Right lobe of liver (tissue), 6 donors: ENCODE measurements at regions not wholly inside any gene's neighbourhood (a gene's known extent, or its start where the extent isn't known, plus 50 kb on each side); places are given as distances from the start of the nearest gene placed in this dataset.
"Not testable (repeated sequence)": the region's sequence is repeated elsewhere in the genome, so short reads cannot be mapped to it uniquely, and the experiment has no call there.

Experiments used
- ATAC-seq, 4 donors: fragments of 200-7000 bp; cut with Tn5 transposase; one replicate each; pipeline ENCODE4 v1.9.1; 2020; ENCODE audit warnings: mild to moderate bottlenecking in 4 of 4, moderate library complexity in 4 of 4
- DNase-seq, 3 donors: peaks; one replicate each; pipeline ENCODE4 v3.0.0-alpha.2; 2020
- H3K27ac ChIP-seq, 3 donors: fragments of 200-600 bp; one replicate each; pipeline ENCODE4 v1.8.0; 2022
- H3K27me3 ChIP-seq, 2 donors: fragments of 200-600 bp; one replicate each; pipeline ENCODE4 v1.8.0; 2022
- H3K36me3 ChIP-seq, 4 donors: fragments of 200-600 bp; sonication (generic) in 1 of 4; one replicate each; pipeline versions ENCODE4 v1.5.1 to v1.8.0; 2017 to 2022; ENCODE audit warnings: control low read depth in 1 of 4
- H3K4me1 ChIP-seq, 4 donors: fragments of 200-600 bp; sonication (generic) in 1 of 4; one replicate each; pipeline versions ENCODE4 v1.5.1 to v1.8.0; 2017 to 2022; ENCODE audit warnings: control low read depth in 1 of 4
- H3K4me3 ChIP-seq, 3 donors: fragments of 200-600 bp; one replicate each; pipeline ENCODE4 v1.8.0; 2022
- H3K9me3 ChIP-seq, 4 donors: fragments of 200-600 bp; sonication (generic) in 1 of 4; one replicate each; pipeline versions ENCODE4 v1.5.1 to v1.8.0; 2017 to 2022; ENCODE audit warnings: control low read depth in 1 of 4
- POLR2A ChIP-seq: fragments of 450-650 bp; IDR thresholded peaks from one replicate; pipeline ENCODE4 v1.6.1; 2017; ENCODE audit warnings: antibody characterized with exemption, mild to moderate bottlenecking
- WGBS: methylation state at CpG from one replicate; pipeline ENCODE4 v1.1.6; 2018; ENCODE audit warnings: low coverage, low lambda C conversion rate; ENCODE audit not compliant: insufficient coverage; ENCODE audit errors: missing lambda C conversion rate; 5-methylcytosine and 5-hydroxymethylcytosine counted together
- intact Hi-C, 2 donors: fragments of 100-400 bp; cut with DNase I; formaldehyde crosslinking; loops; one replicate each; pipeline versions ENCODE4 v1.11.2 to v1.14.1; 2022
- TF ChIP-seq, protein P1 (sequence below), 4 donors: fragments of 200-600 bp in 3 of 4; fragments of 450-650 bp in 1 of 4; IDR thresholded peaks; one replicate each; pipeline versions ENCODE4 v1.5.1 to v1.8.0; 2016 to 2022; ENCODE audit warnings: antibody characterized with exemption in 4 of 4, mild to moderate bottlenecking in 2 of 4
- donor health status: DM: no; HTN: yes; CAD: no.
- donor health status: DM: no; HTN: no; CAD: no.
- donor health status: DM: no; HTN: no; CAD: no.
- donor health status: DM: no; HTN: yes; CAD: no.
- donor health status: DM: no; HTN: yes; CAD: no.

DNA sequence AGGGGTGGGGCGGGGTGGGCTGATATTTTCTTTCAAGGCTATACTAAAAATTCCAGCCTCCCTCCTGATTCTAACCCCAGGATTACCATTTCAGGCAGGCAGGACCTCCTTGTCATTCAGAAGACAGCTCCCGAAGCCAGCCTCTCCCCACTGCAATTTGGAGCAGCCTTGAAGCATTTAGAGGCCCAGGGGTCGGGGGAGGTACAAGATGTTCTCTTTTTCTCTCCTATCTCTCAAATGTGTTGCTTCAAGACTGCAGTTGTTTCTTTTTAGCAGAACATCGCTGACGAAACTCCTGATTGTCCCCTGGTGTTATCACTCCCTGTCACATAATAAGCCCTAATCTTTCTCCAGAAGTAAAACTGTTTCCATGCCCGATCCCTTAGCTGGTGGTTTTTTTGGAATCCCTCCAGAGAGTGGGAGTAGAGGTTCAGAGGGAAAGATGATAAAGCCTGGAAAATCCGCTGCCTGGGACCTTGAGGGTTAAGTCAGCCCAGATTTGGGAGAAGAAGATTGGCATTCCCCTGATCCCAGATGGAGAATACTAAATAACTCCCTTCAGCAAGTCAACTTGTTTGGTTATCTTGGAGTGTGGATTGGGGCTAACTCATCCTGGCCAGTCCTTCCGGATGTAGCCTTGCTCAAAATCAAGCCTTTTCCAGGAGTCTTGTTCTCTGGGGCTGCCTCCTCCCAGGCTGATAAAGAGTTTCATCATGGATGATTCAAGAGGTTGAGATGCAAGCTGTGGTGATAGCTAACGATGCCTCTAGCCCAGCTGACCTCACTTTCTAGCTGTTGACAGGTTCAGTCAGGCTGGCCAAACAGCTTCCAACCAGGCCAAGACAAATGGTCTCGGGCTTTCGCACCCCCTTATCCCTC, 71.3 kb downstream of the SOX9 start:
- TF ChIP-seq, protein P1, sequence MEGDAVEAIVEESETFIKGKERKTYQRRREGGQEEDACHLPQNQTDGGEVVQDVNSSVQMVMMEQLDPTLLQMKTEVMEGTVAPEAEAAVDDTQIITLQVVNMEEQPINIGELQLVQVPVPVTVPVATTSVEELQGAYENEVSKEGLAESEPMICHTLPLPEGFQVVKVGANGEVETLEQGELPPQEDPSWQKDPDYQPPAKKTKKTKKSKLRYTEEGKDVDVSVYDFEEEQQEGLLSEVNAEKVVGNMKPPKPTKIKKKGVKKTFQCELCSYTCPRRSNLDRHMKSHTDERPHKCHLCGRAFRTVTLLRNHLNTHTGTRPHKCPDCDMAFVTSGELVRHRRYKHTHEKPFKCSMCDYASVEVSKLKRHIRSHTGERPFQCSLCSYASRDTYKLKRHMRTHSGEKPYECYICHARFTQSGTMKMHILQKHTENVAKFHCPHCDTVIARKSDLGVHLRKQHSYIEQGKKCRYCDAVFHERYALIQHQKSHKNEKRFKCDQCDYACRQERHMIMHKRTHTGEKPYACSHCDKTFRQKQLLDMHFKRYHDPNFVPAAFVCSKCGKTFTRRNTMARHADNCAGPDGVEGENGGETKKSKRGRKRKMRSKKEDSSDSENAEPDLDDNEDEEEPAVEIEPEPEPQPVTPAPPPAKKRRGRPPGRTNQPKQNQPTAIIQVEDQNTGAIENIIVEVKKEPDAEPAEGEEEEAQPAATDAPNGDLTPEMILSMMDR (IDR thresholded peaks at IDR 0.05) = no peak
- TF ChIP-seq POLR2A = no peak
- ATAC-seq (no peak), DNase-seq (no peak)
- no peak overlapping the region for H3K27ac ChIP-seq
- no peaks in the 10 kb centered on the region for H3K9me3 ChIP-seq
- no peaks in the 10 kb centered on the region for H3K27me3 ChIP-seq
- no peak overlapping the region for H3K4me3 ChIP-seq
- intact Hi-C loops = no loop called here
- no peaks in the 10 kb centered on the region for H3K36me3 ChIP-seq
- no peaks in the 10 kb centered on the region for H3K4me1 ChIP-seq
- WGBS = 54% methylated on average over 8 of the region's 11 CpGs

DNA sequence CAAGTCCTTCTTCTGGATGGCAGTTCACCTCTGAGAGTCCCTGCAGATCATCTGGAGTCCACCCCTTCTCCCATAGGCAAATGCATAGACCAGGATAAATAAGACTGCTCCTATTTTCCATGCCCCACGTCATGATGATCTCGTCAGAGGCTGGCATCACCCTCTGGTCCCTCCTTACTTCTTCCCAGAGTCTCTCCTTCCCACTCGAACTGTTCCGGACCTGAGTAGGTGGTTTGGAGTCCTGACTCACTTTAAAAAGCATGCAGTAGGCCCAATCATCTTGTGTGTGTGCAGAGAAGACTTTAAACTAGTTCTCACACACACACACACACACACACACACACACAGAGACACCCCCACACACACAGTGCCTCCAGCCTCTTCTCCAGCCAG, 72.0 kb downstream of the SOX9 start:
- Histone ChIP-seq H3K4me3 (no peak overlapping the region), H3K9me3 (no peaks in the 10 kb centered on the region)

GRCh38 chr17:72193391-72194106, 72.7 kb downstream of the SOX9 start:
- TF ChIP-seq POLR2A = no peak
- H3K9me3 ChIP-seq = no peaks in the 10 kb centered on the region
- no peak for ATAC-seq

More for the DNA sequence above, 72.0 kb downstream of the SOX9 start:
- DNase-seq (no peak), ATAC-seq (no peak)
- H3K36me3 ChIP-seq = no peaks in the 10 kb centered on the region
- no peak overlapping the region for H3K27ac ChIP-seq
- no peaks in the 10 kb centered on the region for H3K4me1 ChIP-seq
- TF ChIP-seq, protein P1 (IDR thresholded peaks at IDR 0.05) = no peak
- TF ChIP-seq POLR2A = no peak
- 58% methylated on average over 4 of the region's 4 CpGs for WGBS
- intact Hi-C loops = no loop called here
- no peaks in the 10 kb centered on the region for H3K27me3 ChIP-seq

DNA sequence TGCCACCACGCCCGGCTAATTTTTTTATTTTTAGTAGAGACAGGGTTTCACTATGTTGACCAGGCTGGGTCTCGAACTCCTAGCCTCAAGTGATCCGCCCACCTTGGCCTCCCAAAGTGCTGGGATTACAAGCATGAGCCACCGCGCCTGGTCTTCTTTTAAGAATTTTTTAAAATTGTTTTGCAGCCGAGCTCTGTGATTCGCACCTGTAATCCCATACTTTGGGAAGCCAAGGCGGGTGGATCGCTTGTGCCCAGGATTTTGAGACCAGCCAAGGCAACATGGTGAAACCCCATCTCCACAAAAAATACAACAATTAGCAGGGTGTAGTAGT, 73.3 kb downstream of the SOX9 start:
- H3K36me3 ChIP-seq, ATAC-seq, H3K27ac ChIP-seq, intact Hi-C loops, H3K27me3 ChIP-seq, H3K9me3 ChIP-seq, DNase-seq, H3K4me1 ChIP-seq, H3K4me3 ChIP-seq: not testable (repeated sequence)
- 93% methylated on average over 8 of the region's 10 CpGs for WGBS

More at GRCh38 chr17:72193391-72194106, 72.7 kb downstream of the SOX9 start:
- no peak for DNase-seq
- intact Hi-C loops = no loop called here
- Histone ChIP-seq H3K27me3 (no peaks in the 10 kb centered on the region), H3K4me3 (no peak overlapping the region), H3K27ac (no peak overlapping the region), H3K36me3 (no peaks in the 10 kb centered on the region), H3K4me1 (no peaks in the 10 kb centered on the region)
- 67% methylated on average over 6 of the region's 10 CpGs for WGBS

DNA sequence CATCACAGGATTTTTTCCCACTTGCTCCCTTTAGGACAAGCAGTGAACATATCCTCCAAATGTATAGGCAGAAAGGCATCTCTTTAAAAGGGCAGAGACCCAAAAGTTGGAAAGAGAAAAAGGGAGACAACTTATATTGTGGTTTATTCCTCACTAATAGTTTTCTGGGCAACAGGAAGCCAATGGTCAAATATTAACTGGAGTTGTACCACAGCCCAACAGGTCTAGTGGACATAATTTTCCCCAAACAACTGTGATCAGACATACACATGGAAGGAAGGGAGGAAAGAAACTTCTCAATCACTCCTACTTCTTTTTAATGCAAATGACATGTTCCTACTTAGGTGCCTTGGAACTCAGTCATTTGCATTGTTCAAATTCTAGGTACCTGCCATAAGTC, 78.4 kb downstream of the SOX9 start:
- ATAC-seq (peak in 1 of 4 donors; percentile 25), DNase-seq (no peak)
- intact Hi-C loops = no loop called here
- no peaks in the 10 kb centered on the region for H3K9me3 ChIP-seq
- no peaks in the 10 kb centered on the region for H3K4me1 ChIP-seq
- no peak for TF ChIP-seq POLR2A
- TF ChIP-seq, protein P1 (IDR thresholded peaks at IDR 0.05) = no peak
- H3K27ac ChIP-seq = no peak overlapping the region
- no peak overlapping the region for H3K4me3 ChIP-seq
- H3K27me3 ChIP-seq = no peaks in the 10 kb centered on the region
- H3K36me3 ChIP-seq = no peaks in the 10 kb centered on the region
